T-cell (primary cell): ENCODE measurements at regions not wholly inside any gene's neighbourhood (a gene's known extent, or its start where the extent isn't known, plus 50 kb on each side); places are given as distances from the start of the nearest gene placed in this dataset.

Experiments
- ATAC-seq, 4 experiments: fragments of 200-7000 bp in 3 of 4; fragments of 150-1000 bp in 1 of 4; cut with Tn5 transposase; replicated peaks in 1 of 4; 1 replicate in 3 of 4; 2 replicates in 1 of 4; pipeline ENCODE4 v1.10.0; 2021; ENCODE audit warnings: moderate library complexity in 3 of 4, mild to moderate bottlenecking in 2 of 4, moderate number of reproducible peaks in 1 of 4
- CTCF ChIA-PET, 2 donors: fragments of 300-600 bp; sonication (Branson Sonifier 250); formaldehyde crosslinking; loops; one replicate each; lab custom pipeline; 2022; ENCODE audit warnings: antibody characterized with exemption in 2 of 2; lab: Charles Lee
- POLR2A ChIA-PET, 2 donors: fragments of 300-600 bp; sonication (Branson Sonifier 250); formaldehyde crosslinking; loops; one replicate each; lab custom pipeline; 2022; ENCODE audit warnings: antibody characterized with exemption in 2 of 2; lab: Charles Lee
- DNase-seq, 35 experiments: peaks; one replicate each; pipeline versions ENCODE4 v3.0.0 to v3.0.0-alpha.2; 2013 to 2023
- H3K27ac ChIP-seq: one replicate; pipeline ENCODE4 v1.5.1; 2013; ENCODE audit warnings: low read length
- H3K27me3 ChIP-seq, 2 experiments: replicated peaks in 1 of 2; 1 replicate in 1 of 2; 2 replicates in 1 of 2; pipeline versions ENCODE4 v1.6.1 to v1.7.0; 2013; ENCODE audit warnings: low read length in 1 of 2, mixed read lengths in 1 of 2; ENCODE audit not compliant: control insufficient read depth in 2 of 2, insufficient read depth in 2 of 2; ENCODE audit errors: extremely low read depth in 1 of 2
- H3K36me3 ChIP-seq, 2 donors: 1 replicate in 1 of 2; 2 replicates in 1 of 2; pipeline versions ENCODE4 v1.6.1 to v1.7.0; 2013; ENCODE audit warnings: low read length in 1 of 2; ENCODE audit not compliant: control insufficient read depth in 2 of 2, insufficient read depth in 1 of 2; ENCODE audit errors: extremely low read depth in 1 of 2
- H3K4me1 ChIP-seq, 2 experiments: 1 replicate in 1 of 2; 2 replicates in 1 of 2; pipeline versions ENCODE4 v1.6.1 to v1.7.0; 2013; ENCODE audit warnings: low read length in 2 of 2, mixed read lengths in 1 of 2; ENCODE audit not compliant: insufficient read depth in 2 of 2, control insufficient read depth in 1 of 2; ENCODE audit errors: extremely low read depth in 1 of 2
- H3K4me3 ChIP-seq, 2 donors: 1 replicate in 1 of 2; 2 replicates in 1 of 2; pipeline versions ENCODE4 v1.5.1 to v1.7.0; 2013; ENCODE audit warnings: mild to moderate bottlenecking in 2 of 2, low read length in 1 of 2, moderate library complexity in 1 of 2; ENCODE audit not compliant: control insufficient read depth in 1 of 2; ENCODE audit errors: extremely low read depth in 1 of 2
- H3K9me3 ChIP-seq: 2 replicates; pipeline ENCODE4 v1.7.0; 2013
- H3K27ac Mint-ChIP-seq, 2 donors: one replicate each; pipeline ENCODE4 v1.8.0; 2020 to 2021; ENCODE audit warnings: mild to moderate bottlenecking in 2 of 2, mixed read lengths in 2 of 2
- H3K27me3 Mint-ChIP-seq, 2 donors: one replicate each; pipeline ENCODE4 v1.8.0; 2021 to 2022; ENCODE audit warnings: mixed read lengths in 2 of 2
- H3K36me3 Mint-ChIP-seq: one replicate; pipeline ENCODE4 v1.8.0; 2021; ENCODE audit warnings: mixed read lengths
- H3K4me1 Mint-ChIP-seq, 3 donors: one replicate each; pipeline ENCODE4 v1.8.0; 2020 to 2022; ENCODE audit warnings: mixed read lengths in 3 of 3, mild to moderate bottlenecking in 1 of 3
- H3K4me3 Mint-ChIP-seq, 3 donors: one replicate each; pipeline ENCODE4 v1.8.0; 2020 to 2022; ENCODE audit warnings: mild to moderate bottlenecking in 3 of 3, mixed read lengths in 3 of 3, moderate library complexity in 3 of 3
- H3K9me3 Mint-ChIP-seq, 3 donors: one replicate each; pipeline ENCODE4 v1.8.0; 2020 to 2022; ENCODE audit warnings: mixed read lengths in 3 of 3
- WGBS: methylation state at CpG from one replicate; pipeline ENCODE4 v1.1.5; 2013; ENCODE audit warnings: missing lambda C conversion rate; ENCODE audit not compliant: insufficient coverage; 5-methylcytosine and 5-hydroxymethylcytosine counted together

- CTCF ChIA-PET: no interaction called here
- Mint-ChIP-seq H3K27me3 (no peaks in the 10 kb centered on the region), H3K27ac (no peak overlapping the region), H3K4me3 (no peak overlapping the region), H3K4me1 (no peaks in the 10 kb centered on the region), H3K9me3 (peaks cover 12 to 24% (median 16%) of the 10 kb centered on the region in 3 donors), H3K36me3 (no peaks in the 10 kb centered on the region)
- no peak overlapping the region for H3K4me3 ChIP-seq
- no peaks in the 10 kb centered on the region for H3K9me3 ChIP-seq
- H3K27me3 ChIP-seq: no peaks in the 10 kb centered on the region
- no peak overlapping the region for H3K27ac ChIP-seq
- DNase-seq: no peak
- no peaks in the 10 kb centered on the region for H3K4me1 ChIP-seq
- no peak for ATAC-seq
- WGBS: no CpG with 5 or more reads among the region's 6 CpGs
- POLR2A ChIA-PET: interaction anchor here in 1 of 2 donors (0.9 kb wide), 1 partner anchor 10 kb away, joined by 3 read pairs; no protein-coding TSS in a partner anchor
- H3K36me3 ChIP-seq: no peaks in the 10 kb centered on the region
Measured at GRCh38 chr16:8310816-8311215, 279.5 kb downstream of the TMEM114 start.

GRCh38 chr16:8310323-8310722 lies 280.0 kb downstream of the TMEM114 start:
- no peaks in the 10 kb centered on the region for H3K27me3 ChIP-seq
- no peak overlapping the region for H3K27ac Mint-ChIP-seq
- POLR2A ChIA-PET: interaction anchor here in 1 of 2 donors (0.9 kb wide), 1 partner anchor 10 kb away, joined by 3 read pairs; no protein-coding TSS in a partner anchor

GRCh38 chr16:8305201-8305600 lies 285.1 kb downstream of the TMEM114 start:
- DNase-seq (no peak), ATAC-seq (no peak)
- Histone ChIP-seq H3K36me3 (no peaks in the 10 kb centered on the region), H3K4me3 (no peak overlapping the region), H3K27me3 (no peaks in the 10 kb centered on the region), H3K4me1 (no peaks in the 10 kb centered on the region), H3K27ac (no peak overlapping the region), H3K9me3 (no peaks in the 10 kb centered on the region)
- no CpG with 5 or more reads among the region's 3 CpGs for WGBS
- H3K4me3 Mint-ChIP-seq: no peak overlapping the region
- H3K36me3 Mint-ChIP-seq: no peaks in the 10 kb centered on the region
- H3K4me1 Mint-ChIP-seq: no peaks in the 10 kb centered on the region
- ChIA-PET CTCF (no interaction called here), POLR2A (no interaction called here)
- no peaks in the 10 kb centered on the region for H3K27me3 Mint-ChIP-seq
- no peak overlapping the region for H3K27ac Mint-ChIP-seq
- peaks cover 12 to 25% (median 19%) of the 10 kb centered on the region in 3 donors for H3K9me3 Mint-ChIP-seq

More at GRCh38 chr16:8310323-8310722, 280.0 kb downstream of the TMEM114 start:
- H3K4me1 Mint-ChIP-seq: no peaks in the 10 kb centered on the region
- H3K9me3 Mint-ChIP-seq: peaks cover 15 to 29% (median 21%) of the 10 kb centered on the region in 3 donors
- no peaks in the 10 kb centered on the region for H3K9me3 ChIP-seq
- no peaks in the 10 kb centered on the region for H3K36me3 Mint-ChIP-seq
- CTCF ChIA-PET: no interaction called here
- H3K4me1 ChIP-seq: no peaks in the 10 kb centered on the region
- no peak overlapping the region for H3K4me3 ChIP-seq
- H3K27ac ChIP-seq: no peak overlapping the region
- ATAC-seq (no peak), DNase-seq (no peak)
- H3K36me3 ChIP-seq: no peaks in the 10 kb centered on the region
- no peaks in the 10 kb centered on the region for H3K27me3 Mint-ChIP-seq
- 90% methylated on average over 2 of the region's 6 CpGs for WGBS
- no peak overlapping the region for H3K4me3 Mint-ChIP-seq

- Mint-ChIP-seq H3K9me3 (peaks cover 10 to 17% (median 11%) of the 10 kb centered on the region in 3 donors), H3K4me3 (no peak overlapping the region)
- WGBS: 73% methylated on average over 3 of the region's 5 CpGs
Measured at GRCh38 chr16:8299635-8300034, 290.7 kb downstream of the TMEM114 start.

GRCh38 chr16:8295513-8296237 lies 294.6 kb downstream of the TMEM114 start:
- Histone ChIP-seq H3K36me3 (no peaks in the 10 kb centered on the region), H3K4me3 (no peak overlapping the region), H3K4me1 (no peaks in the 10 kb centered on the region), H3K9me3 (no peaks in the 10 kb centered on the region), H3K27me3 (no peaks in the 10 kb centered on the region), H3K27ac (no peak overlapping the region)
- CTCF ChIA-PET: no interaction called here
- H3K4me1 Mint-ChIP-seq: no peaks in the 10 kb centered on the region
- H3K4me3 Mint-ChIP-seq: no peak overlapping the region
- DNase-seq: no peak
- peaks cover 12 to 18% (median 12%) of the 10 kb centered on the region in 3 donors for H3K9me3 Mint-ChIP-seq
- ATAC-seq: no peak
- H3K27me3 Mint-ChIP-seq: no peaks in the 10 kb centered on the region
- no peaks in the 10 kb centered on the region for H3K36me3 Mint-ChIP-seq
- POLR2A ChIA-PET: no interaction called here
- no peak overlapping the region for H3K27ac Mint-ChIP-seq
- WGBS: 92% methylated on average over 9 of the region's 11 CpGs

More at GRCh38 chr16:8299635-8300034, 290.7 kb downstream of the TMEM114 start:
- Histone ChIP-seq H3K9me3 (no peaks in the 10 kb centered on the region), H3K4me3 (no peak overlapping the region), H3K36me3 (no peaks in the 10 kb centered on the region), H3K4me1 (no peaks in the 10 kb centered on the region), H3K27me3 (no peaks in the 10 kb centered on the region), H3K27ac (no peak overlapping the region)
- ChIA-PET CTCF (no interaction called here), POLR2A (no interaction called here)
- DNase-seq (no peak), ATAC-seq (no peak)
- Mint-ChIP-seq H3K36me3 (no peaks in the 10 kb centered on the region), H3K27me3 (no peaks in the 10 kb centered on the region), H3K4me1 (no peaks in the 10 kb centered on the region), H3K27ac (no peak overlapping the region)

- H3K9me3 Mint-ChIP-seq: peaks cover 9 to 17% (median 11%) of the 10 kb centered on the region in 3 donors
- ChIA-PET CTCF (no interaction called here), POLR2A (no interaction called here)
- peaks cover 0 to 3% of the 10 kb centered on the region in 2 donors for H3K27me3 Mint-ChIP-seq
- no peak for DNase-seq
- 62% methylated on average over 5 of the region's 5 CpGs for WGBS
- no peak overlapping the region for H3K4me3 Mint-ChIP-seq
- no peaks in the 10 kb centered on the region for H3K36me3 ChIP-seq
- ATAC-seq: no peak
- no peaks in the 10 kb centered on the region for H3K27me3 ChIP-seq
- H3K9me3 ChIP-seq: no peaks in the 10 kb centered on the region
- H3K27ac Mint-ChIP-seq: no peak overlapping the region
- no peak overlapping the region for H3K27ac ChIP-seq
- H3K4me1 Mint-ChIP-seq: no peaks in the 10 kb centered on the region
- H3K4me3 ChIP-seq: no peak overlapping the region
- H3K36me3 Mint-ChIP-seq: no peaks in the 10 kb centered on the region
- H3K4me1 ChIP-seq: no peaks in the 10 kb centered on the region
Measured at GRCh38 chr16:8293413-8293812, 296.9 kb downstream of the TMEM114 start.
